GM08714 (cell line): ENCODE measurements at regions not wholly inside any gene's neighbourhood (a gene's known extent, or its start where the extent isn't known, plus 50 kb on each side); places are given as distances from the start of the nearest gene placed in this dataset.

Source experiments
- H3K4me3 ChIP-seq: fragments of 200-500 bp; sonication (Bioruptor generic); 2 replicates; pipeline ENCODE4 v1.5.1; 2014; ENCODE audit warnings: mild to moderate bottlenecking, low read length, inconsistent platforms
- ZNF274 ChIP-seq: IDR thresholded peaks from 2 replicates; pipeline ENCODE4 v1.6.1; 2012; ENCODE audit warnings: mild to moderate bottlenecking, low read depth, low read length

DNA sequence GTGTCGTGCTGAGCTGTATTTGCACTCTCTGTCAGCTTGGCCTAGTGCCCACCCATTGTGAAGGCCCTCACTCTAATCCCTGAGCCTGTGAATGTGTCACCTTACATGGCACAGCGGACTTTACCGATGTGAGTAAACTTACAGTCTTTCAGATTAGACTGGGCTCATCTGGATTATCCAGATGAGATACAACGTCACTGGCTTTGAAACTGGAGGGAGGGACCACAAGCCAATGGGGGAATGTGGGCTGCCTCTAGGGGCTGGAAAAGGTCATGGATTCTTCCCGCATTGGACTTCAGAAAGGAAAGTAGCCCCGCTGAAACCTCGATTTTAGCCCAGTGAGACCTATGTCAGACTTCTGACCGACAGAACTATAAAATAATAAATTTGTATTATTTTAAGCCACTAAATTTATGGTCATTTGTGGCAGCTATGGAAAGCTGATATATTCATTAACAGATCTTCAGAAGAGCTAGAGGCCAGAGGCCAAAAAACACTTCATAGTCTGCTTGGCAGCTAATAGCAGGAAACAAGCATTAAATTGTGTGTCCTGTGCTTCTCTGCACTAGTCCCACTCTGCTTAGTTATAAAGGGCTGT lies 139.0 kb upstream of the GAS1 start:
- TF ChIP-seq ZNF274: no peak
- no peak overlapping the region for H3K4me3 ChIP-seq

DNA sequence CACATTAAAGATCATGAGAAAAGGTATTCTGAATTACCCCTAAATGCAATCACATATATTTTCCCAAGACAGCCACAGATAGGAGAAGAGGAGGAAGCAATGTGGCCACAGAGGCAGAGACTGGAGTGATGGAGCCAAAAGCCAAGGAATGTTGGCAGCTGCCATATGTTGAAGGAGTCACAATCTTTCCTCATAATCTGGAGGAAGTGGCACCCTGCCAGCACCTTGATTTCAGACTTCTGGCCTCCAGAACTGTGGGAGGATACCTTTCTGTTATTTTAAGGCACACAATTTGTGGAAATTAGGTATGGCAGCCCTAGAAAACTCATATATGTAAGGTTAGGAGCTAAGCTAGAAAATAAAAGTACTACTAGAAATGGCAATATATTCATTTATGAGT lies 139.9 kb upstream of the GAS1 start:
- TF ChIP-seq ZNF274: no peak
- H3K4me3 ChIP-seq: no peak overlapping the region

DNA sequence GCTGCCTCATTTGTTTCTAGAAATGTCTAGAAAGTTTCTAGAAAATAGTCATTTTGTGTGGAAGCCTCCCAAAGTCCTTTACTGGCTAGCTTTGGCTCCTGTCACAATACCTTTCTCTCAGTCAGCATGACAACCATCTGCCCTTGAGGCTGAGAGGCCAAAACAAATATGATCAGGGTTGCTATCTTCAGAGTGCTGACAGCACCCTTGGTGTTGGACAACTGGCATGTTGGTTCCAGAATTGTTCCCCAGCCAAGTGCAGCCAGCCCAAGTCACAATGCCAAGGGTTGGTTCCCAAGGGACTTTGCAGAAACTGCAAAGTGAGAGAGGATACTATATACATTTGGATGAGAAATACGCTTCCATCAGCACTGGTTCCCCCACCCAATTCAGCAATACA lies 140.9 kb upstream of the GAS1 start:
- H3K4me3 ChIP-seq: no peak overlapping the region
- no peak for TF ChIP-seq ZNF274

DNA sequence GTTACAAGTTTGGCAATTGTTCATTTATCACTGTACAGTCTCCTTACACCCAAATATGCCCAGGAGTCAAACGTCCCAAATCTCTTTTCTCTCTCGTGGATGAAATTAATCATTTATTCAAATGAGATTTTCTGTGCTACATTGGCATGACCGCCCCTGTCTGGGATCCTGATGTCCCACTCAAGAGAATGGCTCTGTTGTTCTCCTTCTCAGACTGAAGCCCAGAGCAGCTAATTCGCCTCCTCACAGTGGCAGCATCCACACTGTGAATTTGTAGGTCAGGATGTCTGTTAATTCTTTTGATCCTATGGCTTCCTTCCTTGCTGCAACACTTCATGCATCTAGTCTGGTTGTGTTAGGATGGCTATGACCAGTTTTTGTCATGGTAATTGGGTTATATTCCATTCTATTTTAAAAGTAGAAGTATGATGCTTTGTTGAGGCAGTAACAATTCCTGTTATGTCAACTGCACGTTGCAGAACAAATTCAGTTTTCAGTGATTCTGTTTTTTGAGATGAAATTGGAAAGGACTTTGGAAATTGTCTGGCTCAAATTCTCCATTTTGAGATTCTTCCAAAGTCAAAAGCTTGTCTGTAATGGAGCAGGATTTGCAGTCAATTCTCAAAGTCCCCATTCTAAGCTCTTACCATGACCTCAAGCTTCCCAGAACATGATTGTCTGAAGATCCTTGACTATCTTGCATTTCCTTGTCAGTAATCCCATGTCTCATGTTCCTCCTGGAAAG lies 141.5 kb upstream of the GAS1 start:
- no peak overlapping the region for H3K4me3 ChIP-seq
- no peak for TF ChIP-seq ZNF274

DNA sequence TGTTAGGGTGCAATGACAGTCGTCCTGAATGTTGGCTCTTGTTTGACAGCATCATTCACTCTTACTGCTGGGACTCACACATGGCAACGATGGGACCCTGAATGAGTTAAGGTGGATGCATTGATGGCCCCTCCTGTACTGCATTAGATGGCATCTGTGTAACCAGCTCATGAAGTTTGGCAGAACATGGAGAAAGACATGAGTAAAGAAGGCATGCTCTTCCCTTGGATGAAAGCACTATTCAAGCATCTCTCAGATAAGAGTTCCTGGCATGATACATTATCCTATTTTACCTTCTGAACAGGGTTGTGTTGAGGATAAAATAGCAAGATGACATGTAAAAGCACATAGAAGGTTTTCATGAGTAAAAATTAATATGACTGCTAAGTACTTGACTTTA lies 142.2 kb upstream of the GAS1 start:
- no peak for TF ChIP-seq ZNF274
- H3K4me3 ChIP-seq: no peak overlapping the region

DNA sequence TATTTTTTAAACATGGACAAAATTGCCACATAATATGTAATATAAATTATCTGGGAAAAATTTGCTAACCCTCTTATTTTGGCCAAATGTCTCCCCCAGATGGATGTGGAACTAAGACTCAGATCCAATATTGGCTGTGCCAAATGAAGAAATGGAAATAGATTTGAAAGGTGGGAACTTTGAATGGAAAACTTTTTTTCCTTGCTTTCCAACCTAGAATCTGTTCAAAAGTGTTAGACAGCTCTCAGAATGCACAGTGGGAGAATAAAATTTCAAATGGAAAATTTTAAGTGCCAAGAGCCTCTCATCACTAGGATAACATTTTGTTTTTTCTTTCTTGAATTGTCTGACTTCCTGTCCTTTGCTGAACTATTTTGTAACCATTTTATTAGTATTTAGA lies 142.6 kb upstream of the GAS1 start:
- TF ChIP-seq ZNF274: no peak
- no peak overlapping the region for H3K4me3 ChIP-seq

DNA sequence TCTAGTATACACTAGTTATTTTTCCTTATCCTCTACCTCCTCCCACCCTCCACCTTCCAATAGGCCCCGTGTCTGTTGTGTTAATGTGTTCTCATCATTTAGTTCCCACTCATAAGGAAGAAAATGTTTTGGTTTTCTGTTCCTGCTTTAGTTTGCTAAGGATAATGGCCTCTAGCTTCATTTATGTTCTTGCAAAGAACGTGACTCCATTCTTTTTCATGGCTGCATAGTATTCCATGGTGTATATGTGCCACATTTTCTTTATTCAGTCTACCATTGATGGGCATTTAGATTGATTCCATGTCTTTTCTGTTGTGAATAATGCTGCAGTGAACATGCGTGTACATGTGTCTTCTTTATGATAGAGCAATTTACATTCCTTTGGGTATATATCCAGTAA lies 146.5 kb upstream of the GAS1 start:
- no peak for TF ChIP-seq ZNF274
- no peak overlapping the region for H3K4me3 ChIP-seq

DNA sequence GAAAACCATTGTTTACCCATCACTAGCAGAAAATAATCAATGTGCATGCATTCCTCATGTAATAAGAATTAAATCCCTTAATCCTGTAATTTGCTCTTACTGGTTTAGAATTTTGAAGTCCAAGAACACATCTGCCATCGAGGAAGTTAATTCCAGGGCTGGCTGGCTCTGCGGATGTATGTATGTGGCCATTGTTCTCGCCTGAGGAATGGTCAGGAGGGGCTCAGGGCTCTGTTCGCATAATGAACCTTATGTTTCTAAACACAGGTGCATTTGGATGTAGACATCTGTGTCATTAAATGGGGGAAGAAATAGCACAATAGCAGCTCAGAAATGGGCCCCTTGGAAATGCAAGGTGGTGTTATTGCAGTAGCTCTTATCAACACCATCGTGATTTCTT lies 148.6 kb upstream of the GAS1 start:
- H3K4me3 ChIP-seq: no peak overlapping the region
- no peak for TF ChIP-seq ZNF274

DNA sequence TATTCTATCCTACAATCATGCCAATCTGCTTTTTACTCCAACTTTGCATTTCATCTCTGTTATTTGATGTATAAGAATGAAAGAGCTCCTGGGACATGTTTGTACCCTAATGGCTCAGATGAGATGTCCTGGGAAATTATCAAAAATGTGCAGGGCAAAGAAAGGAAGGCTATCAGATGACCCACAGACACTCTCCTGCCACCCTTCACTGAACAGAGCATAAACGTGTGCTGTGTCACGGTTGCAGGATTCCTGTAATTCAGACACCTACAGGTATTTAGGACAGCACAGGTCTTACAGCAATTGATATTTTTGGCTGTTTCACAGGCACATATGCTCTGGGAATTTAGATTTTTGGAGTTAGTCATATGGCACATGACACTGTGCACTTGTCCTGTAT lies 149.2 kb upstream of the GAS1 start:
- H3K4me3 ChIP-seq: no peak overlapping the region
- TF ChIP-seq ZNF274: no peak

DNA sequence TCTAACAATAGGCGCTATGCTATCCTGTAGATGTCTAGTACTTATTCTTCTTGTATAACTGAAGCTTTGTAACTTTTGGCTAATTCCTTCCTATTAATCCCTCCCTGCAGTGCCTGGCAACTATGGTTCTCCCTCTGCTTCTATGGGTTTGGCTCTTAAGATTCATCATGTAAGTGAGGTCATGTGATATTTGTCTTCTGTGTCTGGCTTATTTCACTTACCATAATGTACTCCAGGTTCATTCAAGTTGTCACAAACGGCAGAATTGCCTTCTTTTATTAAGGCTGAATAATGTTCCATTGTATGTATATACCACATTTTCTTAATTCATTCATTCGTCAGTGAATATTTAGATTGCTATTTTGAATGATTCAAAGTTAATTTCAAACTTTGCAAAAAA lies 149.9 kb upstream of the GAS1 start:
- no peak overlapping the region for H3K4me3 ChIP-seq
- no peak for TF ChIP-seq ZNF274

DNA sequence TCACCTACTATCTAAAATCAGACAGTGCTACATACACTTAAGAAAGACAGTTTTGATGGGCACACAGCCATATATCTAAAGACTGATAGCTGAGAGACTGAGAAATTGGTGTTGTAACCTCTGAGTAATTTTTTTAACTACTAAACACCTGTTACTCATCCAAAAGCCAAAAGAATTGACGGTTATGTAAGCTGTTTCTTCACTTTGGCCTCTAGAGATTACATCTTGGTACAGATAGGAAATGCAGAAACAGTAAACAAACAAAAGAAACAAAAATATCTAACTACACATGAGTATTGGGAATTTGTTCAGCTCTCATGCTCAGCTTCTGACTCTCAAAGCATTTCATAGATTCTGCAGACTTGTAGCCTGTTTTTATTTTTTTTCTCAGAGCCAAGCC lies 152.1 kb upstream of the GAS1 start:
- H3K4me3 ChIP-seq: no peak overlapping the region
- no peak for TF ChIP-seq ZNF274

DNA sequence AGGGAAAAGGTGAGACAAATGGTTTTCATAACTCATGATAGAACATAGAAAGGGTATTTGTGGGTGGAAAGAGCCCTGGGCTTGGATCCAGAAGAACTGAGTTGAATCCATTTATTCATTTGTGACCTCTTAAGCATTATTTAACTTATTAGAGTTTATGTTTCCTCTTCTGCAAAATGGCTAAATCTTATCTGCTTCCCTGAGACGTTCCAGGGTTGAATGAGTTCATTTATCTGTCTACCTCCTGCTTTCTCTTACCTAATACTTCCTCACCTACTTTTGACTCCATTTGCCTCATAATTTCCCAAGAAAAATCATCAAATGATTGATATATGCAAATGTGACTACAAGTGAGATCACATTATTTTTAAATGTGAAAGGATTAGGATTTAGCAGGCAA lies 152.7 kb upstream of the GAS1 start:
- H3K4me3 ChIP-seq: no peak overlapping the region
- TF ChIP-seq ZNF274: no peak

DNA sequence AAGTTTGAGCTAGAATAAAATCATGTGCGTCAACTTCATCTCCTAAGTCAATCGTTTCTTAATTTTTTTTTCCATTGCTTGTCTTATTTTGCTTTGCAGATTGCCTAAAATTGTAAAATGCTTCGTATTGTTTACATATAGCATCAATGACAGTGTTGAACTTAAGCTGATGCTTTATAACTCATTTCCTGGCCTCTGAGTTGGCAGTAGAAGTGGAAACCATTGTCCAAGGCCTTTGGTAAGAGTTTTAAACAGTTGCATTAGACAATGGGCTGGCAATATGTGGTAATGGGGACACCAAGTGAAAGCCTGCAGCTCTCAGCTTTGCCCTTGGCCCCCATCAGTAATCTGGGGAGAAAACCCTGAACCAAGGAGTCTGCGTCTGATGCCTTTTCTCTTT lies 154.8 kb upstream of the GAS1 start:
- no peak overlapping the region for H3K4me3 ChIP-seq
- TF ChIP-seq ZNF274: no peak

DNA sequence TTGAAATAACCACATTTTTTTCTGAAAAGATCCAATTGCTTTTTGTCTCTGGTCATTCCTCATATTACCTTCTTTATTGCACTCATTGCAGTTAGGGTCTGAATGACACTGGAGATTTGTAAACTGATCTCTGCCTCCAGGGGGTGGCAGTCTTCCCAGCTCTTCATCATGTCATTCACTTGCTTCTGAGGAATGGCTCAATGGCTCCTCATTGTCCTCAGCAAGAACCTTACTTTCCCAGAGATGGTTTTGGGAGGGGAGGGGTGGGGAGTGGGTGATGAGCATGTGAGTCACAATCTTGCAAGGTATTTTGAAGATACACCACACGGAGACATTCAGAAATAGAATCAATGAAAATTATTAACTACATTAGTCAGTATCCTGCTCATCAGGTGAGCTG lies 159.8 kb upstream of the GAS1 start:
- TF ChIP-seq ZNF274: no peak
- no peak overlapping the region for H3K4me3 ChIP-seq

DNA sequence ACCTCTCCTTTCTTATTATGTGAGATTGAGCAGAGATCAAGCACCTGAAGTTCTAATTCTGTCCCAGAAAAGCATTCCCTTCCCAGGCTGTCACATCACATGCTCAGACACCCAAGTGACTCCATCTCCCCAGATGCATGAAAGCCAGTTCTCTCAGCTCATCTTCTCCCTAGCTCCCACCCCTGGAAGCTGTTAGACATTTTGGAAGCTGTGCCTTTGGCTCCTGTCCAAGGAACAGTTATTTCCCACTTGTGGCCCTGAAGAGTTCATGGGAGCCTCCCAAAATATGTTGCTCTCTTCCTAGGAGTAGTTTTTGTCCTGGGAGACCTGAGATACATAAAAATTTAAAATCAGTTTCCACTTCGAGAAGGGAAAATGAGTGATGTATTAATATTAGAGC lies 161.4 kb upstream of the GAS1 start:
- no peak for TF ChIP-seq ZNF274

DNA sequence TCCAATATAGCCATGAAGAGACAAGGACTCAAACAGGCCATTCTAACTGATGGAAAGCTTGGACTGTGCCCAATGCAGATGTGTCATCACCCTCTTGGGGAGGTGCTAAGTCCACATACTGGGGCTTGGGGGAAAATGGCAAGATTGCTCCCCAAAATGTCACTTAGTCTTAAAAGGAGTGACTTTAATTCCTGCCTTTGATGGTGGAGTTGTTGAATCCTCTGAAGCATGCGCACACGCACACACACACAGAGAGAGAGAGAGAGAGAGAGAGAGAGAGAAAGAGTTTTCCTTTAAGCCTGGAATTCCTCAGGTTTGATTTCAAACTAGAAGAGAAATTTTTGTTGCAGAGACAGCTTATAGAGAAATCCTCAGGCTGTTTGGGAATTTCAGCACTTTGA lies 161.9 kb upstream of the GAS1 start:
- H3K4me3 ChIP-seq: no peak overlapping the region
- no peak for TF ChIP-seq ZNF274

More for the DNA sequence above, 161.4 kb upstream of the GAS1 start:
- no peak overlapping the region for H3K4me3 ChIP-seq

DNA sequence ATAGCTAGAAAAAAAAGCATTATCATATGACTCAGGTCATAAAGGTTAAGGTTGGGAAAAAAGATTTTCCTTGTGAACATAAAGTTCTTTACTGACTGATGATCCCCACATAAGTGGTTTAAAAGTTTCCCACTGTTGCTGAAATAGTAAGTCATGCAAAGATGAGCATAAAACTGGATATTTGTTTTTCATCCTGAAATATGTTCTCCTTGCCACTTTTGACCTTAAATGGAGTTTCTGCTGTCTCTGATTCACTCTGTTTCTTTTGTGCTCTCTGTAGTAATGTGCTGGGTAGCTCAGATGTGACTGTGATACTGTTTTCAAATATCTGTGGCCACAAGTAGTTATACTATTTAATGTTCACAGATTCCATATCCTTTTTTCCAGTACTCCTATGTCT lies 162.5 kb upstream of the GAS1 start:
- H3K4me3 ChIP-seq: no peak overlapping the region

More for the DNA sequence above, 162.5 kb upstream of the GAS1 start:
- no peak for TF ChIP-seq ZNF274
